ENCODE measurements at regions not wholly inside any gene's neighbourhood (a gene's known extent, or its start where the extent isn't known, plus 50 kb on each side); places are given as distances from the start of the nearest gene placed in this dataset.

DNA sequence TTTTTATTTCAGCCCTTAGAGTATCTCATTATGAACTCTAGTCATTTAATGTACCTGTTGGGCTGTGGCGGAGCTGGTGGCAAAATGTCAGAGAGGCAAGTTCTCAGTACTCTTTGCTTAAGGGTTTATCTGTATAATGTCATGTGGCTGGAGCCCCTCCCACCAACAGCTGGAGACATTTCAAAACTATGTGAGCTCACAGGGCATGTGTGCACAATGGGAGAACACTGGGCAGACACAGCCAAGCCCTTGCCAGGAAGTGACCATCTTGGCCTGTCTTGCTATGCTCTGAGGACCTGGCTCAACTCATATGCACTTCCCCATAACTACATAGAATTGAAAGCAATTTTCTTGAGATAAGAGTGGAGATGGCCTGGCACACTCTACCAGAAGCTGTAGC, 296.4 kb downstream of the PTPRU start:
- POLR2A ChIA-PET, result no interaction called here
- CTCF ChIA-PET, result interaction anchor here (1.1 kb wide), 2 partner anchors 13 to 19 kb away, joined by 3 read pairs; no protein-coding TSS in a partner anchor
- no peak for DNase-seq (ENCODE audit: extremely low spot score)
- TF ChIP-seq, protein P1, sequence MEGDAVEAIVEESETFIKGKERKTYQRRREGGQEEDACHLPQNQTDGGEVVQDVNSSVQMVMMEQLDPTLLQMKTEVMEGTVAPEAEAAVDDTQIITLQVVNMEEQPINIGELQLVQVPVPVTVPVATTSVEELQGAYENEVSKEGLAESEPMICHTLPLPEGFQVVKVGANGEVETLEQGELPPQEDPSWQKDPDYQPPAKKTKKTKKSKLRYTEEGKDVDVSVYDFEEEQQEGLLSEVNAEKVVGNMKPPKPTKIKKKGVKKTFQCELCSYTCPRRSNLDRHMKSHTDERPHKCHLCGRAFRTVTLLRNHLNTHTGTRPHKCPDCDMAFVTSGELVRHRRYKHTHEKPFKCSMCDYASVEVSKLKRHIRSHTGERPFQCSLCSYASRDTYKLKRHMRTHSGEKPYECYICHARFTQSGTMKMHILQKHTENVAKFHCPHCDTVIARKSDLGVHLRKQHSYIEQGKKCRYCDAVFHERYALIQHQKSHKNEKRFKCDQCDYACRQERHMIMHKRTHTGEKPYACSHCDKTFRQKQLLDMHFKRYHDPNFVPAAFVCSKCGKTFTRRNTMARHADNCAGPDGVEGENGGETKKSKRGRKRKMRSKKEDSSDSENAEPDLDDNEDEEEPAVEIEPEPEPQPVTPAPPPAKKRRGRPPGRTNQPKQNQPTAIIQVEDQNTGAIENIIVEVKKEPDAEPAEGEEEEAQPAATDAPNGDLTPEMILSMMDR (IDR thresholded peaks at IDR 0.05; ENCODE audit: control extremely low read depth, extremely low read depth, low read depth, missing control alignments), result no peak

DNA sequence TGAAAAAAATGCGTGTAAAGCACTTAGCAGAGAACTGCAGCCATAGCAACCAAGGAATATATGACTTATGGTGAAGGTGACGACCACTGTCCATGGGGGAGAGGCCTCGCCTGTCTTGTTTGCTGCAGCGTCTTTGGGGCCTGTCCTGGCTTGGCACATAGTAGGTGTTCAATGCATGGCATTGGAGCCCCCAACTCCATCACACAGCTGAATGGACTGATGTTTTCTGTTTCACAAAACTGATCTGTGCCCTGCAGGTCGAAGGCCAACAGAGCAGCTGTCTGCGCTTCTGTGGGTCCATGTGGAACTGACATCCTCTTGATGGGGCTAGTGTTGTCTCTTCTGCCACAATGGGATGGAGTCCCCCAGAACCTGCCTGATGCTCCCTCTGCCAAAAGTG, 296.0 kb downstream of the PTPRU start:
- TF ChIP-seq, protein P1 (IDR thresholded peaks at IDR 0.05; ENCODE audit: control extremely low read depth, extremely low read depth, low read depth, missing control alignments), result no peak
- no peak for DNase-seq (ENCODE audit: extremely low spot score)
- CTCF ChIA-PET, result no interaction called here
- POLR2A ChIA-PET, result no interaction called here

DNA sequence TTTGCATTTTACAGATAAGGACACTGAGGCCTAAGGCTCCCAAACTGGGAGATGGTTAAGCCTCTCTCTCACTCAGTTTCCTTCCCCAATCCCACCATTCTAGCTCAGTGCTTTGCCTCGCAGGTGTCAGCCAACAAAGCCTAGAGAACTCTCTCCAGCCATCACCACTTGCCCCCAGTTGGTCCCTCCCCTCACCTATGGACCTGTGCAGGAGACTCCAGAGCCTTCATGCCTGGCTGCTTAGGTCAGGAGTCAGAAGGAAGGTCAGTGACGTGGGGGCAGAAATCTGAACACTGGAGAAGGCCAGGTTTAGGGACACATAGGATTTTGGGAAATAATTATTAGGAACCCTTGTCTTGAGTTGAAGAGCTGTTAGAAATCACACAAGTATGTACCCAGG, 295.3 kb downstream of the PTPRU start:
- TF ChIP-seq, protein P1 (IDR thresholded peaks at IDR 0.05; ENCODE audit: control extremely low read depth, extremely low read depth, low read depth, missing control alignments), result no peak
- DNase-seq (ENCODE audit: extremely low spot score), result no peak
- ChIA-PET POLR2A (no interaction called here), CTCF (no interaction called here)

DNA sequence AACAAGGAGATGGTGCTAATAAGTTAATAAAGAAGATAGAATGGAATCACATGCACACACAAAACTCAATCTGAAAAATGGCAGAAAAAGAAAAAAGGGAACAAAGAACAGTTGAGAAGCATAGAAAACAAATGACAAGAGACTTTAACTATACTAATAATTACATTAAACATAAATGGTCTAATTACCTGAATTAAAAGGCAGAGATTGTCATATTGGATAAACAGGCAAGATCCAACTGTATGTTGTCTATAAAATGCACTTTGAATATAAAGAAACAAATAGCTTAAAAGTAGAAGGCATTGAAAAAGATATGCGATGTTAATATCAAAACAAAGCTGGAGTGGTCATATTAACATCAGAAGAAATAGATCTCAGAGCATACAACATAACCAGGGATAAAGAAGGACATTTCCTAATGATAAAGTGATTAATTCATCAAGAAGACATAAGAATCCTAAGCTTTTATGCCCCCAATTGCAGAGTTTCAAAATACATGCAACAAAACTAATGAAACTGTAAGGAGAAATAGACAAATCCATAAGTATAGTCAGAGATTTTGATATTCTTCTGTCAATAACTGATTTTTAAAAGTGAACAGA, 293.5 kb downstream of the PTPRU start:
- no peak for DNase-seq (ENCODE audit: extremely low spot score)
- CTCF ChIA-PET, result no interaction called here
- TF ChIP-seq, protein P1 (IDR thresholded peaks at IDR 0.05; ENCODE audit: control extremely low read depth, extremely low read depth, low read depth, missing control alignments), result no peak
- POLR2A ChIA-PET, result no interaction called here

DNA sequence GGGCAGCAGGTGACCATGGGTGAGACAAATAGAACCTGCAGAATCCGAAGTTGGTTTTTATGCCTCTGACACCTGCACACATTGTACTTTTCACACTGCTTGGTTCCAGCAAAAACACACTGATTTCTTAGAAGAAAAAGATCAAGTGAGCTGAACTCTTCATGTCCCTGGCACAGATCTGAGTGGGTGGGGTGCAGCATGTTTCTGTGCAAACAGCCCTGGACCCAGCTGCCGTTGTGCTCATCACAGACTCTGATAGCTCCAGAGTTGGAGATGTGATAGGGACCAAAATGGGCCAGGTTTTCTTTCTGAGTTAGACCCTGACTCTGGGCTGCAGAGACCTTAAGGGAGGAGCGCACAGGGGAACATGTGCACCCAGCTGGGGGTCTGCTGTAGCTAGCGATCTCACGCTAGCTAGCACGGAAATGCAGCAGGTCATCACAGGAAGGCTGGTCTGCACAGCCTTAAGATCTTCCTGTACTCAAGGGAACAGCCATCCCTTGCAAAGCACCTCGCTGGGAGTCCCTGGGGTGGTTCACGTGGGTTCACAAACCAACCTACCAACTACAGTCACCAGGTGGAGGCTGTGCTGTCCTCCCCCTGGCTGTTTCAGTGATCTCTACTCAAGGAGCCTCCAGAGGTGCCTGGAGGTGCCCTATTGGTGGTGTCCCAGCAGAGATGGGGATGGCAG, 291.1 kb downstream of the PTPRU start:
- no peak for DNase-seq (ENCODE audit: extremely low spot score)
- TF ChIP-seq, protein P1 (IDR thresholded peaks at IDR 0.05; ENCODE audit: control extremely low read depth, extremely low read depth, low read depth, missing control alignments), result no peak
- ChIA-PET CTCF (no interaction called here), POLR2A (no interaction called here)

DNA sequence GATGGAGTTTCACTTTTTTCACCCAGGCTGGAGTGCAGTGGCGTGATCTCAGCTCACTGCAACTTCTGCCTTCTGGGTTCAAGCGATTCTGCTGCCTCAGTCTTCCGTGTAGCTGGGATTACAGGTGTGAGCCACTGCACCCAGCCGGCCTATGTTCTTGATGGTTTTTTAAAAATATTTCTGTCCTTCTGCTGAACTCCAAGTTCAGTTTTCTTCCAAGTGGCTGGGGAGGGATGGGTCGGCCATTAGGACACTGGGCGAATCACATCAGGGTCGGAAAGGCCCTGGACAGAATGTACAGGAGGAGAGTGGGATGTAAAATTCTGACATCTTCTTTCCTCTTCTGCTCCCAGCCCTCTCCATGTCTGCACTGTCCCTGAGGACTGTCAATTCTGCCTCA, 289.6 kb downstream of the PTPRU start:
- TF ChIP-seq, protein P1 (IDR thresholded peaks at IDR 0.05; ENCODE audit: control extremely low read depth, extremely low read depth, low read depth, missing control alignments), result no peak
- CTCF ChIA-PET, result no interaction called here

More for the DNA sequence above, 289.6 kb downstream of the PTPRU start:
- DNase-seq (ENCODE audit: extremely low spot score), result no peak
- POLR2A ChIA-PET, result no interaction called here

Measured in GM10248 (cell line).